B cell (primary cell): ENCODE measurements at regions not wholly inside any gene's neighbourhood (a gene's known extent, or its start where the extent isn't known, plus 50 kb on each side); places are given as distances from the start of the nearest gene placed in this dataset.

Source experiments
- ATAC-seq: fragments of 200-7000 bp; cut with Tn5 transposase; one replicate; pipeline ENCODE4 v1.10.0; 2021; ENCODE audit warnings: low read depth, mild to moderate bottlenecking, moderate number of reproducible peaks, moderate library complexity
- CTCF ChIA-PET: fragments of 350-600 bp; sonication (Branson Sonifier 250); formaldehyde crosslinking; loops from one replicate; lab custom pipeline; 2021; ENCODE audit warnings: antibody characterized with exemption, inconsistent platforms; lab: Charles Lee
- POLR2A ChIA-PET: fragments of 350-600 bp; sonication (Branson Sonifier 250); formaldehyde crosslinking; loops from one replicate; lab custom pipeline; 2021; ENCODE audit warnings: antibody characterized with exemption; lab: Charles Lee
- DNase-seq: peaks from one replicate; pipeline ENCODE4 v3.0.0; 2013
- H2AFZ ChIP-seq: 2 replicates; pipeline ENCODE4 v1.6.1; 2012; ENCODE audit warnings: mild to moderate bottlenecking, low read depth, low read length; ENCODE audit not compliant: insufficient read depth, poor library complexity, severe bottlenecking
- H3K27ac ChIP-seq, 2 donors: 1 replicate in 1 of 2; 2 replicates in 1 of 2; pipeline ENCODE4 v1.5.1; 2012 to 2013; ENCODE audit warnings: low read length in 2 of 2, mild to moderate bottlenecking in 2 of 2, moderate library complexity in 1 of 2
- H3K27me3 ChIP-seq, 4 experiments: fragments of 200-600 bp in 1 of 4; sonication (generic) in 1 of 4; replicated peaks in 1 of 4; 1 replicate in 2 of 4; 2 replicates in 2 of 4; pipeline versions ENCODE4 v1.6.1 to v1.7.0; 2013 to 2016; ENCODE audit warnings: low read length in 3 of 4, mild to moderate bottlenecking in 2 of 4, mixed read lengths in 1 of 4, moderate library complexity in 1 of 4; ENCODE audit not compliant: insufficient read depth in 4 of 4, control insufficient read depth in 3 of 4; ENCODE audit errors: control extremely low read depth in 1 of 4
- H3K36me3 ChIP-seq, 2 experiments: replicated peaks in 1 of 2; 1 replicate in 1 of 2; 2 replicates in 1 of 2; pipeline versions ENCODE4 v1.6.1 to v1.7.1; 2013; ENCODE audit warnings: low read length in 1 of 2; ENCODE audit not compliant: insufficient read depth in 2 of 2, control insufficient read depth in 1 of 2; ENCODE audit errors: control extremely low read depth in 1 of 2, extremely low read depth in 1 of 2
- H3K4me1 ChIP-seq, 2 donors: fragments of 200-600 bp in 1 of 2; sonication (generic) in 1 of 2; 1 replicate in 1 of 2; 2 replicates in 1 of 2; pipeline versions ENCODE4 v1.5.1 to v1.6.1; 2013 to 2017; ENCODE audit warnings: low read length in 2 of 2; ENCODE audit not compliant: control insufficient read depth in 2 of 2, insufficient read depth in 2 of 2
- H3K4me2 ChIP-seq: replicated peaks from 2 replicates; pipeline ENCODE3; 2012; ENCODE audit warnings: mild to moderate bottlenecking, low read depth, low read length; ENCODE audit not compliant: poor library complexity, severe bottlenecking
- H3K4me3 ChIP-seq, 5 experiments: fragments of 200-600 bp in 1 of 5; sonication (generic) in 1 of 5; 1 replicate in 3 of 5; 2 replicates in 2 of 5; pipeline versions ENCODE4 v1.5.1 to v1.7.0; 2011 to 2016; ENCODE audit warnings: low read length in 4 of 5, mild to moderate bottlenecking in 4 of 5, low read depth in 2 of 5, control low read depth in 1 of 5, moderate library complexity in 1 of 5; ENCODE audit not compliant: insufficient read depth in 1 of 5; ENCODE audit errors: control extremely low read depth in 1 of 5, extremely low read depth in 1 of 5
- H3K79me2 ChIP-seq: fragments of 200-600 bp; sonication (generic); one replicate; pipeline ENCODE4 v1.6.0; 2016; ENCODE audit warnings: low read length; ENCODE audit not compliant: control insufficient read depth, insufficient read depth
- H3K9ac ChIP-seq: fragments of 200-600 bp; sonication (generic); 2 replicates; pipeline ENCODE4 v1.6.1; 2017; ENCODE audit warnings: mild to moderate bottlenecking, low read length, moderate library complexity
- H3K9me3 ChIP-seq, 3 donors: one replicate each; pipeline versions ENCODE4 v1.6.1 to v1.7.1; 2013; ENCODE audit warnings: low read length in 2 of 3; ENCODE audit not compliant: control insufficient read depth in 2 of 3, insufficient read depth in 1 of 3; ENCODE audit errors: control extremely low read depth in 1 of 3
- H4K20me1 ChIP-seq: 2 replicates; pipeline ENCODE4 v1.6.0; 2012; ENCODE audit warnings: mild to moderate bottlenecking, low read length; ENCODE audit not compliant: insufficient read depth, control insufficient read depth, poor library complexity, severe bottlenecking
- H3K27ac Mint-ChIP-seq: one replicate; pipeline ENCODE4 v1.8.0; 2021; ENCODE audit warnings: mixed read lengths
- H3K27me3 Mint-ChIP-seq: one replicate; pipeline ENCODE4 v1.8.0; 2021; ENCODE audit warnings: mixed read lengths
- H3K4me1 Mint-ChIP-seq: one replicate; pipeline ENCODE4 v1.8.0; 2021; ENCODE audit warnings: mixed read lengths
- H3K4me3 Mint-ChIP-seq: one replicate; pipeline ENCODE4 v1.8.0; 2021; ENCODE audit warnings: mixed read lengths
- H3K9me3 Mint-ChIP-seq: one replicate; pipeline ENCODE4 v1.8.0; 2022; ENCODE audit warnings: mixed read lengths; ENCODE audit not compliant: insufficient read depth
- CTCF ChIP-seq: fragments of 200-600 bp; IDR thresholded peaks from one replicate; pipeline ENCODE4 v1.8.0; 2022; ENCODE audit warnings: antibody characterized with exemption, mild to moderate bottlenecking
- EZH2 ChIP-seq: IDR thresholded peaks from 2 replicates; pipeline ENCODE4 v1.6.1; 2012; ENCODE audit warnings: borderline replicate concordance, low read depth, mild to moderate bottlenecking, moderate library complexity, low read length; ENCODE audit not compliant: insufficient read depth, poor library complexity, severe bottlenecking
- WGBS: methylation state at CpG from one replicate; pipeline ENCODE4 v1.1.5; 2013; ENCODE audit warnings: missing lambda C conversion rate; ENCODE audit not compliant: insufficient coverage; 5-methylcytosine and 5-hydroxymethylcytosine counted together
- intact Hi-C: fragments of 100-400 bp; cut with micrococcal nuclease; formaldehyde crosslinking; loops from one replicate; pipeline ENCODE4 v1.10.0; 2022

GRCh38 chr7:133183969-133184368 lies 68.9 kb upstream of the EXOC4 start:
- Histone ChIP-seq H3K9ac (no peak overlapping the region), H3K4me2 (no peak overlapping the region), H3K27ac (no peak overlapping the region), H3K79me2 (no peaks in the 10 kb centered on the region), H3K36me3 (no peaks in the 10 kb centered on the region), H3K4me3 (no peak overlapping the region), H3K27me3 (no peaks in the 10 kb centered on the region), H3K9me3 (no peaks in the 10 kb centered on the region), H4K20me1 (no peaks in the 10 kb centered on the region), H2AFZ (no peak overlapping the region), H3K4me1 (no peaks in the 10 kb centered on the region)
- no peak for DNase-seq
- ChIA-PET CTCF (no interaction called here), POLR2A (no interaction called here)
- no peak overlapping the region for H3K4me3 Mint-ChIP-seq
- intact Hi-C loops: no loop called here
- H3K4me1 Mint-ChIP-seq: no peaks in the 10 kb centered on the region
- no peak for ATAC-seq
- no peaks in the 10 kb centered on the region for H3K9me3 Mint-ChIP-seq
- H3K27ac Mint-ChIP-seq: no peak overlapping the region
- H3K27me3 Mint-ChIP-seq: peaks cover 6% of the 10 kb centered on the region
- 60% methylated on average over 1 of the region's 2 CpGs for WGBS
- no peak for TF ChIP-seq EZH2
- no peak for TF ChIP-seq CTCF

- H3K4me3 Mint-ChIP-seq: no peak overlapping the region
- TF ChIP-seq CTCF (no peak), EZH2 (no peak)
- ATAC-seq (no peak), DNase-seq (no peak)
- H3K9me3 ChIP-seq: no peaks in the 10 kb centered on the region
- H3K9ac ChIP-seq: no peak overlapping the region
- no peaks in the 10 kb centered on the region for H3K4me1 ChIP-seq
- H3K27ac ChIP-seq: no peak overlapping the region
- no CpG with 5 or more reads among the region's 1 CpG for WGBS
- H3K9me3 Mint-ChIP-seq: no peaks in the 10 kb centered on the region
- CTCF ChIA-PET: no interaction called here
- H3K27me3 Mint-ChIP-seq: peaks cover 3% of the 10 kb centered on the region
- H3K27ac Mint-ChIP-seq: no peak overlapping the region
- POLR2A ChIA-PET: no interaction called here
- H3K79me2 ChIP-seq: no peaks in the 10 kb centered on the region
- no peaks in the 10 kb centered on the region for H3K36me3 ChIP-seq
- no peaks in the 10 kb centered on the region for H4K20me1 ChIP-seq
- no peaks in the 10 kb centered on the region for H3K4me1 Mint-ChIP-seq
- intact Hi-C loops: no loop called here
- peaks cover 0 to 2% (median 0%) of the 10 kb centered on the region in 4 experiments for H3K27me3 ChIP-seq
- H3K4me2 ChIP-seq: no peak overlapping the region
- no peak overlapping the region for H2AFZ ChIP-seq
- no peak overlapping the region for H3K4me3 ChIP-seq
Observed at GRCh38 chr7:133185512-133185911, 67.4 kb upstream of the EXOC4 start.
